ENCODE measurements at regions not wholly inside any gene's neighbourhood (a gene's known extent, or its start where the extent isn't known, plus 50 kb on each side); places are given as distances from the start of the nearest gene placed in this dataset.

DNA sequence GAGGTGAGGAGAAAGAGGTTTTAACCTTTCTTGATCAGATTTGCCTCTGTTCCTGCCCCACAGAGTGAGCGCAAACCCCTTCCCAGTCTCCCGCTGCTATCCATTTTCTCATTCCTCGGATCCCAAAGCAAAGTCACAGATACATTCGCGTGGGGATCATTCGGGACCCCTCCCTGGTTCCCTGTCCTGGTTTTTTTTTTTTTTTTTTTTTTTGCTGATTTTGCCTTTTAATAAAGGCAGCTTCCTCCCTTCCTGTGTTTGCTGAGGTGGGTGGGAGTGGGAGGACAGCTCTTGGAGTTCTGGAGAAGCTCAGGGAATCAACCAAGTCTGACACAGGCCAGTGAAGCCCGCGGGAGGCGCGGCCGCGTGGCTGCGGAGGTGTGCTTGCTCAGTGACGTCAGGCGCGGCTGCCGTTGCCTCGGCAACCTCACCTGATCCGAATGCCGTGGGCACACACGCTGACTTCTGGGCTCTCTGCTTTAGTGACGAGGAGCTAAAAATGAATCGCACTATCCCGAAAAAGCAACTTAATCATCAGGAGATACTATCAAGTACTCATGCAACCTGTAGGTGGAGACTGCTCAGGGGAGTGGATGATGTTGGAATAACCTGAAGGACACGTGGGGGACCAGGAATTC is 106.4 kb downstream of the TBX19 start:
- peak; percentile 69 for DNase-seq (ENCODE audit: low read depth)

DNA sequence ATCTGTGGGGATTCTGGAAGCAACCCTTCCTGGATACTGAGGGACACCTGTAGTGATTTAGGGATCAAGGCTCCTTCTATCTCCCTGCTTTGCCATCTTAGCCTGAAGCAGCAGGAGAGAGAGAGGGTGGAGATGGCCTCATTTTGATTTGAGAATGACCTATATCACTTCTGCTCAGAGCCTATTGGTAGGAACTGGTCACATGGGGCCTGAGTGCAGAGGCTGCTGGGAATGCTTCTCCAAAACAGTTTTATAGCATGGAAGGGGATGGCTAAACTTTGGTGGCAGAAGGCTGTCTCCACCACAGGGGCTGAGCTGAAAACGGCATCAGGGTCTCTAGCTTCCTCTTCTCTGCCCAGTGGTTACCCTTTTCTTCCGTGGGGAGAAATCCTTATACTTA is 105.8 kb downstream of the TBX19 start:
- no peak for DNase-seq (ENCODE audit: low read depth)

DNA sequence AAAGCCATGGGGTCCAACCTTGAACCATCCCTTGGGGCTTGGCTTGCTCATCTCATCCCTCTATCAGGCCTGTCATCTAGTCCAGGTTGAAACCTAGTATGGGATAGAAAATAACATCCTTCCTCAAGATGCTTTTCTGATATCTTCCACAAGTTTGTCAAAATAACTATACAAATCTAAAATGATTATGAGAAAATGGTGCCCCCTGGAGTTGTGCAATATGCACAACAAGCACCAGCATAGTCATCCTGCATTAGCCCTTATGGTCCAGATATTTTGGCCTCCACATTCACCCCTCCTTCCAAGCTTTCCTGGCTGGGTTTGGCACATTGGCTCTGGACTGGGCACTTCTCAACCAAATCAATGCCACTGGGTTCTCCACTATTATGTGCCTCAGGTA is 101.2 kb downstream of the TBX19 start:
- no peak for DNase-seq (ENCODE audit: low read depth)

DNA sequence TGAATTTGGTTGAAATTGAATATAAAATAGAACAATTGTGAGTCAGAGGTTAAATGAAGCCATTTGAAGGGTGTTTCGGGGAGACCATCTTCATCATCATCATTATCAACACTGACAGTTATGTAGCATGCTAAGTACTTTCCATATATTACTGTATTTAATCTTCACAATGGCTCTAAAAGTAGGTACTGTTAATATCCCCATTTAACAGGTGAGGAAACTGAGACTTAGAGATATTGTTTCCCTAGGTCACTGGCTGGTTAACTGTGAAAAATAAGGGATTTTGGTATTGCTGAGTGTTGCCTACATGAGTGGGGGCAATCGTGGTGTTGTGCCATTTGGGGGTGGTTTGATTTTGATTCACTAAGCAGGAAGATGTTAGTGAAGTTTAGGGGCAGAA is 100.3 kb downstream of the TBX19 start:
- DNase-seq (ENCODE audit: low read depth): no peak

DNA sequence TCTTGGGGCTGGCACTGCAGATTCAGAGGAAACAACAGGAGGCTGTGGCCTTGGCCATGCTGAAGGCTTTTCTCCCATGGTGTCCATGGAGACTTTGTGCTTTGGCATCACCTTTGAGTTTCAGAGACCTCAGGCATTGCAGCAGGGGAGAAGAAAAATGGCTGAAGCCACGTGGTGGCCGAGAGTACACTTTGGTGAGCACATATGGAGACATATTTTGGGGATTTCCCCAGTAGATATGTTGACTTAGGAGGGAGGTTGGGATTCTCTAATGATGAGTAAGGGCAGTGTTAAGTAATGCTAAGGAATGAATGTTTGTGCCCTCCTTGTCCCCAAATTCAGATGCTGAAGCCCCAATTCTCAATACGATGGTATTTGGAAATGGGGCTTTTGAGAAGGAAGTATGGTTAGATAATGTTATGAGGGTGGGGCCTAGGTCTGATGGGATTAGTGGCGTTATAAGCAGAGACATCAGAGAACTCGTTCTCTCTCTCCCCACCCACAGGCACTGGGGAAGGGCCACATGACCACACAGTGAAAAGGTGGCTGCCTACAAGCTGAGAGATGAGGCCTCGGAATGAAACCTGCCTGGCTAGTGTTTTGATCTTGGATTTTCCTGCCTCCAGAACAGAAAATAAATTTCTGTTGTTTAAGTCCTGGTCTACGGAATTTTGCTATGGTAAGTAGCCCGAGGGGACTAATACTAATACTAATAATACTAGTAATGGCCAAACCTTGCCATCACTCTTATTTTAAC is 98.6 kb downstream of the TBX19 start:
- DNase-seq (ENCODE audit: low read depth): no peak

DNA sequence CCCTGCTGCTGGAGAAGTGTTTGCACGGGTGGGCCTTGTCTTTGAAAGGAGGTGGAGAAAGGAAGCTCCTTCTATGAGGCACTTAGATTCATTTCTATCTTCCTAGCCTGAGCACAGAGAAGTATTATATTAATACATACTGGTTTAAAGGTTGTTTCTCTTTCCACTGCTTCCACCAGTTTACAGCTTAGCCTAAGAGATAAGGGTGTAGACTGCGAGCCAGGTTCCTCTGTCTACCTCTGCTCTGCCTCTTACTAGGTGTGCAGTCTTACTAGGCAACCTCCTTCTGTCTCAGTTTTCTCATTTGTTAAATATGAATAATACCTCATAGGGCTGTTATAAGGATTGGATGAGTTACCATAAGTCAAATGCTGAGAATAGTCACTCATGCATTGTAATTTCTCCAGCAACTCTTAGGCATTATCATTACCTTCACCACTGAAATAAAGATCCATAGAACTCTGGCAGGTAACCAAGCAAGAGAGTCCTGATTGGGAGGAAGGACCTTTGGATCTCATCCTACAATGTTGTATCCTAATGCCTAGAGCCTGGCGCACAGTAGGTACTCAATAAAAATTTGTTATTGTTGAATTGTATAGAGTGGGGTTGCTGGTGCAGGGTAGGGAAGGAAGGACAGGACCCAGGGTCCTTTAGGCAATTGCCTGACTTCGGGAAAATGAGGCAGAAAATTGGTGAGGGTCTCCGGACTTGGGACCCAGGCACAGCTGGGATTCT is 95.1 kb downstream of the TBX19 start:
- no peak for DNase-seq (ENCODE audit: low read depth)

DNA sequence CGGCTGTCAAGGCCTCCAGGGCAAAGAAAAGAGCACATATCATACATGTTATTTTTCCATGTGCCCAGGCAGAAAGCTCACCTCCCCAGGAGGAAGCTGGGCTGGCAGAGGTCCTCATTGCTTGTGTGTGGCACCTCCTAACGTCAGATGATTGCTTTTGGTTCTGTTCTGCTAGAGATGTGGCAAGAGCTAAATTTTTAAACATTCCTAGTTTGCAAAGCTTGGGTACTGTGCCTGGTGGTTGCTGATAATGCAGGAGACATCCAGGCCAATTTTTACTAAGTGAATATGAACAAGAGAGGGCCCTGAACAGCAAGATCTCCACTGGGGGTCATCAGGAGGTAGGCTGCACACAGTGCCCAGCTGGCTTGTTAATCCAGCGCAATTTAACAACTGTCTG is 93.9 kb downstream of the TBX19 start:
- DNase-seq (ENCODE audit: low read depth): no peak

DNA sequence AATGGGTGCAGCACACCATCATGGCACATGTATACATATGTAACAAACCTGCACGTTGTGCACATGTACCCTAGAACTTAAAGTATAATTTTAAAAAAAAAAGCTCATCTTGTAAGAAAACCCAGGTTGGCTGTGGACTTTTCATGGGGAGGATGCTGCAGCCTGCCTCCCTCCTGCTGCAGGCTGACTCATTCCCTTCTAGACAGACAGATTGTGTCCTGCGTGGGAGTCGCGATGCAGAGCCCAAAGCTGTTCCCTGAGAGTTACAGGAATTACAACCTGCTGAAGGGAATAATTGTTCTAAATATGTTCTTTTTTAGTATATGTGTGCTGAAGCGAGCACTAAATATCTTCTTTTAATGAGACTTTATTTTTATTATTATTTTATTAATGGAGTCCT is 93.2 kb downstream of the TBX19 start:
- DNase-seq (ENCODE audit: low read depth): no peak

DNA sequence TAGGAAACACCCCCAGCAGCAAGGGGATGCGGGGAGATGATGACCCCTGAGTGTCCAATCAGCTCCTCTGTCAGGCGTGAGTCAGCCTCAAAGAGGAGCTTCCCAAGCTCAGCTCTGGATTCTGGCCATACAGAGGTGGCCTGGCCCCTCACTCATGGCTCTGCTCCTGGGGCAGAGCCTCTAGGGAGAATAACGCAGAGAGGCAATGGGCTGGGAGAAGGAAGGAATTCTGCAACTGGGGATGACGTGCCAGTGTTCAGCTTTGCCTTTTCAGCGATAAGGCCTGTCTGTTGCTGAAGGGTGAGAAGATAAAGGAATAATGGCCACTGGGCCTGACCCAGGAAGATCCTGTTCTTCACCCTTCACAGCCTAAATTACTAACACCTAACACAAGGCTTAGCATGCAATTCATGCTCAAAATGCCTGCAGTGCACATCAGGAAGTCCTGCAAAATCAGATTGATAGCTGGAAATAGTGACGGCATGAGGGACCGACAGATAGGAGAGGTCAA is 92.2 kb downstream of the TBX19 start:
- DNase-seq (ENCODE audit: low read depth): no peak

DNA sequence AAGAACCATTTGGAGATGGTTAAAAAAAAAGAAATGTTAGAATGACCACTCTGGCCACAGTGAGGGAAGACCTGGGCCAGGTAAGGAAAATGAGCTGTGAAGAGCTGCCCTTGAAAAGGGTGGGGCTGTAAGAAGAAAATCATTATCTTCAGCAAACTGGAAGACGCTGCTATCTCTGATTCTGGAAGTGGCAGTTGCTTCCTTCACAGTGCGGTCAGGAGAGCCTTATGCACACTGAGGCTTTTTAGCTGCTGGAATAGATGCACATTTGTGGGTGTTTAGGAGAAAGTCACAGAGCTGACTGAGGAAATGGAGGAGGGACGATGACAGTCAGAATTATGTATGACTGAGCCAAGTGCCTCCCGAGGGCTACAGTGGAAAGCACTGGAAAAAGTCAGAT is 91.6 kb downstream of the TBX19 start:
- no peak for DNase-seq (ENCODE audit: low read depth)

DNA sequence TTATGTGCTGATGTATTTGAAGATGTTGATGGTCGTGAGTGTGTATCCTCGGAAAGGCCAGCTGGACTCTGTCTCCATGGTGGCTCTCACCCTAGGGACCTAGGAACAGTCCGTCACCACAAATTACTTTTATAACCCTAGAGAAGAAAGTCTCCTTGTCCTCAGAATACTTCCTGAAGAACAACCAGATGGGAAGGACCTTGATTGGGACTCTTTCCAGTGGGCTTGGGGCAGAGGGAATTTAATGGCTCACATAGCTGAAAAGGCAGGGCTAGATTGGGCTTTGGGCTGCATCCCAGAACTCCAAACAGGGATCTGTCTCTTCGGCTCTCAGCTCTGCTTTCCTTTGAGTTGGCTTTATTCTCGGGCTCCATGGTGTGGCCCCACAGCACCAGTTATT is 90.8 kb downstream of the TBX19 start:
- DNase-seq (ENCODE audit: low read depth): no peak

DNA sequence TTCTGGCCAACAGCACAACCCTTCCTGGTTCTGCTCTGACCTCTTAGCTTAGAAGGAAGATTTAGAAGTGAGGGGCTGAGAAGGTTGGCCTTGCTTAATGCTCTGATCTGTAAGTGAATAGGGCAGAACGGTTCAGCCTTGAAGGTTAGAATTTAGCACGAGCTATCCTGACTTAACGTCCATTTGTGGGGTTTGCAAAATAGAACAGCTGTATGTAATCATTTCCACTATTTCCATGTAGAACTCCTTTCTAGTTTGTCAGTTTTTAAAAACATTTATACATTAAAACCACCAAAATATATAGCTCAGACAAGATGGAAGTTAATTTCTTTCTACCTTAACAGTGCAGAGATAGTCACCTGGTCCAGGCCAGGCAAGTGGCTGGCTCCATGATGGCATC is 89.9 kb downstream of the TBX19 start:
- DNase-seq (ENCODE audit: low read depth): no peak

DNA sequence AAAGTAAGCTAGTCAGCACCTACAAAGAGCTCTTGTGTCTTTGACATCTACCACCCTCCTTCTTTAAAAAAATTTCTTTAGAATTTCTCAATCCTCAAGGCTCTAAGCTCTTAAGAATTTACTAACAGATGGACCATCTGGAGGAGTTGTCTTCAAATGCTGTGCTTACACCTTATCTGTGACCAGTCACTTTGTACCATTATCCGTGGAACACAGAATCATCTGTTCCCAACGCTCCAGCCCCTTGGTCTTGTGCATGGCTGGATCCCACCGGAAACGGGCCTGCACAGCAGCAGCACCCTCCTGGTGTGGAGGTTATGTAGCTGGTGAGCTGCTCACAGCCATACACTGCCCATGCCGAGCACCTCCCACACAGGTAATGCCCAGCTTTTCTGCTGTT is 89.0 kb downstream of the TBX19 start:
- DNase-seq (ENCODE audit: low read depth): no peak

DNA sequence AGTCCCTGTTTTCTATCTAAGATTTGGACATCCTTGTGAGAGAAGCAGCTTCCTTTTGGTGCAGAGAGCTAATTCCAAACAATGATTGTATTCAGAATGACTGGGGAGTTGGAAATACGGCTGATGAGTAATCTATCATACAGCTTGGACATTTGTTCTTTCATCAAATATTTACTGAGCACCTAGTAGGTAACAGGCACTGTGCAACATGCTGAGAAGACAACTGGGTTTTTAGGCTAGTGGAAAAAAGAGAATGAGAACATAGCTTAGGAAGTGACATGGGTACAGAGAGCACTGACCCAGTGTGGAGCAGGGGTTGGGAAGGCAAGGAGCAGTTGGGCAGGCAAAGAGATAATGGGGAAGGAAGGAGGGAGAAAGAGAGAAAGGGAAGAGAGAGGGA is 87.5 kb downstream of the TBX19 start:
- DNase-seq (ENCODE audit: low read depth): no peak

DNA sequence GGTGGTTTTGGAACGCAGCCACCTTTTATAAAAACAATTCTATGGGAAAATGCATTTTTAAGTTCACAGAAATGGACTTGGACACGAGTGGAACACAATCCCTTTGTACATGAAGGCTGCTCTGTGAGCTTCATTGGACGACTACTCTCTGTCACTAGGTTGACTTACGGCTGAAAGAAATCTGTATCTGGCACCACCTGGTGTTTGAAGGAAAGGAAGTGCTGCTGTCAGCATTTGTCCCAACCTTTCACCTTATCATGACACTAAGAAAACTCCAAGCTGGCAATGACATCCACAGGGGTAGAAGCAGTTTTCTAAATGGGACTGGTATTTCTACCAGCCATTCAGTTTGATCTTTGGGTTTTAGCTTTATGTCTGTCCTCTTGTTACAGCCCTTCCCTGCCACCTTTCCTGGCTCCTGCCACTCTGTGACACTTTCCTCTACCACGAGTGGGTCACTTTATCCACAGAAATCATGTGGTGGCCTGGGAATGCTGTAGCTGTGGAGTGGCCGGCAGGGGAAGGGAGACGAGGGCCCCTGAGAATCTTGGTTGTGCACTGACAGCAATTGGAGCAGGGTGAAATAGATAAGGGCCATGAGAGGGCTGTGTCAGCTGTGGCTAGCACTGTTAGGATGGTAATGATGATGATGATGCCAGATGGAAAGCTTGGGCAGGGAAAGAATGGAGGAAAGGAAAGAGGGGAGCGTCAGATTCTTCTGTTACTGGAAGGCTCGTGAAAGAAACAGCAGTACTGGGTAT is 85.2 kb downstream of the TBX19 start:
- no peak for DNase-seq (ENCODE audit: low read depth)

Measured in activated T-helper 9 cell treated with anti-CD3 and anti-CD28 coated beads, Interleukin-2, amount 50 U/mL, for 16 hours (primary cell).